MM.1S (cell line): ENCODE measurements at regions not wholly inside any gene's neighbourhood (a gene's known extent, or its start where the extent isn't known, plus 50 kb on each side); places are given as distances from the start of the nearest gene placed in this dataset.

ENCODE experiments used
- DNase-seq: peaks from one replicate; pipeline ENCODE4 v3.0.0-alpha.2; 2015
- H2AFZ ChIP-seq: fragments of 300-600 bp; sonication (generic); 2 replicates; pipeline ENCODE4 v1.6.0; 2016; ENCODE audit warnings: antibody characterized with exemption, low read length
- H3F3A ChIP-seq: fragments of 300-600 bp; sonication (generic); 2 replicates; pipeline ENCODE4 v1.6.1; 2016; ENCODE audit warnings: mild to moderate bottlenecking, antibody characterized with exemption, low read length, moderate library complexity, mixed read lengths; ENCODE audit not compliant: insufficient read depth
- H3K27ac ChIP-seq: fragments of 300-600 bp; sonication (generic); 2 replicates; pipeline ENCODE4 v1.5.1; 2016; ENCODE audit warnings: mild to moderate bottlenecking, low read length
- H3K27me3 ChIP-seq: fragments of 300-600 bp; sonication (generic); replicated peaks from 2 replicates; pipeline ENCODE4 v1.6.0; 2016; ENCODE audit warnings: low read length; ENCODE audit not compliant: insufficient read depth
- H3K36me3 ChIP-seq: fragments of 300-600 bp; sonication (generic); replicated peaks from 2 replicates; pipeline ENCODE4 v1.6.1; 2016; ENCODE audit warnings: mild to moderate bottlenecking, low read length, mixed read lengths; ENCODE audit not compliant: insufficient read depth
- H3K4me1 ChIP-seq: fragments of 300-600 bp; sonication (generic); 2 replicates; pipeline ENCODE4 v1.6.1; 2016; ENCODE audit warnings: low read length, mixed read lengths
- H3K4me2 ChIP-seq: fragments of 300-600 bp; sonication (generic); 2 replicates; pipeline ENCODE4 v1.6.0; 2016; ENCODE audit warnings: low read depth, low read length
- H3K4me3 ChIP-seq: fragments of 300-600 bp; sonication (generic); 2 replicates; pipeline ENCODE4 v1.5.1; 2016; ENCODE audit warnings: low read length, mixed read lengths
- H3K79me2 ChIP-seq: fragments of 300-600 bp; sonication (generic); 2 replicates; pipeline ENCODE4 v1.6.1; 2016; ENCODE audit warnings: mixed run types, low read length, mixed read lengths
- H3K9ac ChIP-seq: fragments of 300-600 bp; sonication (generic); 2 replicates; pipeline ENCODE4 v1.6.1; 2016; ENCODE audit warnings: low read length, mixed read lengths
- H3K9me2 ChIP-seq: fragments of 300-600 bp; sonication (generic); replicated peaks from 2 replicates; pipeline ENCODE4 v1.6.1; 2016; ENCODE audit warnings: mild to moderate bottlenecking, low read length, mixed read lengths; ENCODE audit not compliant: insufficient read depth
- H3K9me3 ChIP-seq: fragments of 300-600 bp; sonication (generic); replicated peaks from 2 replicates; pipeline ENCODE4 v1.6.1; 2016; ENCODE audit warnings: mild to moderate bottlenecking, low read length, mixed read lengths; ENCODE audit not compliant: insufficient read depth
- H4K20me1 ChIP-seq: fragments of 300-600 bp; sonication (generic); 2 replicates; pipeline ENCODE4 v1.6.1; 2016; ENCODE audit warnings: mild to moderate bottlenecking, low read length, moderate library complexity, mixed read lengths; ENCODE audit not compliant: insufficient read depth
- CTCF ChIP-seq: fragments of 300-600 bp; sonication (generic); IDR thresholded peaks from 2 replicates; pipeline ENCODE4 v1.5.1; 2016; ENCODE audit warnings: antibody characterized with exemption, low read length, mixed read lengths
- EZH2 ChIP-seq: fragments of 300-600 bp; sonication (generic); optimal IDR thresholded peaks from 2 replicates; pipeline ENCODE3; 2017; ENCODE audit warnings: low read depth, mild to moderate bottlenecking, antibody characterized with exemption, low read length, mixed read lengths
- EZH2phosphoT487 ChIP-seq: fragments of 300-600 bp; sonication (generic); IDR thresholded peaks from 2 replicates; pipeline ENCODE4 v1.6.1; 2018; ENCODE audit warnings: antibody characterized with exemption, low read length

DNA sequence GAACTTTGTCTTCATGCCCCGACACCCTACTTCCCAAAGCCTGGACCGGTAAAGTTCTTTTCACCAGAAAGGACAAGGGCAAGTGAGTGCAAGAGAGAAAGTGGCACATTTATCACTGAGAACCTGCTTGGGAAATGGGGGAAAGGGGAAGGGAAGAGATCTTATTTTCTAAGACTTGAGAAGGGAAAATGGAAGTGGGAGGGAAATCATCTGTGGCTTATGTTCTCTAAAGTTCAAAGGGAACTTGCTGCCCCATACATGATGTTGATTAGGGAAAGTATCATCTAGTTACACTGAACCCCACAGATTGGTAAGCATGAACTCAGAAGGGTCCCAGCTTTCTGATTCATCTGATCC, 199.5 kb upstream of the LPP start:
- DNase-seq, result no peak
- no peaks in the 10 kb centered on the region for H3K4me1 ChIP-seq
- no peaks in the 10 kb centered on the region for H4K20me1 ChIP-seq
- H3K4me3 ChIP-seq, result no peak overlapping the region
- no peaks in the 10 kb centered on the region for H3K9me3 ChIP-seq
- no peak overlapping the region for H2AFZ ChIP-seq
- H3K79me2 ChIP-seq, result no peaks in the 10 kb centered on the region
- H3K9me2 ChIP-seq, result no peaks in the 10 kb centered on the region
- no peaks in the 10 kb centered on the region for H3K36me3 ChIP-seq
- H3F3A ChIP-seq, result no peaks in the 10 kb centered on the region
- TF ChIP-seq CTCF (no peak), EZH2 (no peak), EZH2phosphoT487 (no peak)
- H3K27me3 ChIP-seq, result no peaks in the 10 kb centered on the region
- no peak overlapping the region for H3K9ac ChIP-seq
- H3K4me2 ChIP-seq, result no peak overlapping the region
- no peak overlapping the region for H3K27ac ChIP-seq

GRCh38 chr3:187954873-187955586, 198.9 kb upstream of the LPP start:
- Histone ChIP-seq H3K4me3 (no peak overlapping the region), H3K9me3 (no peaks in the 10 kb centered on the region), H2AFZ (no peak overlapping the region), H3K36me3 (no peaks in the 10 kb centered on the region), H3K9me2 (no peaks in the 10 kb centered on the region), H3K27ac (no peak overlapping the region), H3K4me1 (no peaks in the 10 kb centered on the region), H3K79me2 (no peaks in the 10 kb centered on the region), H3F3A (no peaks in the 10 kb centered on the region), H4K20me1 (no peaks in the 10 kb centered on the region), H3K27me3 (no peaks in the 10 kb centered on the region), H3K9ac (no peak overlapping the region), H3K4me2 (no peak overlapping the region)
- DNase-seq, result no peak
- TF ChIP-seq CTCF (no peak), EZH2 (no peak), EZH2phosphoT487 (no peak)

- Histone ChIP-seq H3K27ac (no peak overlapping the region), H3K79me2 (no peaks in the 10 kb centered on the region), H3K9ac (no peak overlapping the region), H3K9me2 (no peaks in the 10 kb centered on the region), H3K36me3 (no peaks in the 10 kb centered on the region), H2AFZ (no peak overlapping the region), H3K4me1 (no peaks in the 10 kb centered on the region), H3K27me3 (no peaks in the 10 kb centered on the region), H3F3A (no peaks in the 10 kb centered on the region), H3K9me3 (no peaks in the 10 kb centered on the region), H4K20me1 (no peaks in the 10 kb centered on the region), H3K4me3 (no peak overlapping the region), H3K4me2 (no peak overlapping the region)
- no peak for DNase-seq
- TF ChIP-seq CTCF (no peak), EZH2phosphoT487 (no peak), EZH2 (no peak)
Observed at GRCh38 chr3:187955587-187955952, 198.4 kb upstream of the LPP start.
